GM18502 (cell line): ENCODE measurements at regions not wholly inside any gene's neighbourhood (a gene's known extent, or its start where the extent isn't known, plus 50 kb on each side); places are given as distances from the start of the nearest gene placed in this dataset.

Experiments used
- ATAC-seq: cut with Tn5 transposase; IDR thresholded peaks from one replicate; pipeline ENCODE4 v1.9.1; 2021; ENCODE audit warnings: mild to moderate bottlenecking; ENCODE audit not compliant: unreplicated experiment, poor library complexity

- no peak for ATAC-seq
Observed at GRCh38 chr11:103530257-103530656, 421.0 kb downstream of the DYNC2H1 start.

- no peak for ATAC-seq
Observed at GRCh38 chr11:103532133-103532788, 423.0 kb downstream of the DYNC2H1 start.

GRCh38 chr11:103534191-103534590 is 425.0 kb downstream of the DYNC2H1 start:
- no peak for ATAC-seq

DNA sequence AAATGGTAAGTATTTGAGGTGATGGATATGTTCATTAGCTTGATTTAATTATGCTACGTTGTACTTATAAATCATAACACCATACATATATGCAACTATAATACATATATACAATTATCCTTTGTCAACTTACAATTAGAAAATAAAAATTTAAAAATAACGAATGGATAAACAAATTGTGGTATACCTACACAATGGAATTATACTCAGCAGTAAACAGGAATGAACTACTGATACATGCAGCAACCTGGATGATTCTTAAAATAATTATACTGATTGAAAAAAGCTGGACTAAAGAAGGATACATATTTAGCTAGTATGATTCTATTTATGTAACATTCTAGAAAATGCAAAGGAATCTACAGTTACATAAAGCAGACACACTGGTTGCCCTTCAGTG is 425.7 kb downstream of the DYNC2H1 start:
- ATAC-seq: no peak

DNA sequence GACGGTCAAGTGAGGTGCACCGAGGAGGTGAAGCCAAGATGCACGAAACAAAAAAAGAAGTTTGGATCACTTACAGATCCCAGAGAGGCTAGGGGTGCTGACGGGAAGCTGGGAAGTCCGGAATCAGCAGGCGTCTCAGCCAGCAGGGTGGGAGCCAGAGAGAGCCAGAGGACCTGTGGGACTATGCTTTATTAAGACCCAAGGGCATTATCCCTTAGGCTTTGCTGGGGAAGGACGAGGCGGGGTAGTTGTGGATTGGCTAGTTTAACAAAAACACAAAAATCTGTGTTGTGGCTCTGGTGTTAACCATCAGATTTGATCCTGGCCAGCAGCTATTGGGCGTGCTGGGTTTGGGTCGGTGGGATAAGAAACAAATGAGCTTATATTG is 427.1 kb downstream of the DYNC2H1 start:
- ATAC-seq: no peak

DNA sequence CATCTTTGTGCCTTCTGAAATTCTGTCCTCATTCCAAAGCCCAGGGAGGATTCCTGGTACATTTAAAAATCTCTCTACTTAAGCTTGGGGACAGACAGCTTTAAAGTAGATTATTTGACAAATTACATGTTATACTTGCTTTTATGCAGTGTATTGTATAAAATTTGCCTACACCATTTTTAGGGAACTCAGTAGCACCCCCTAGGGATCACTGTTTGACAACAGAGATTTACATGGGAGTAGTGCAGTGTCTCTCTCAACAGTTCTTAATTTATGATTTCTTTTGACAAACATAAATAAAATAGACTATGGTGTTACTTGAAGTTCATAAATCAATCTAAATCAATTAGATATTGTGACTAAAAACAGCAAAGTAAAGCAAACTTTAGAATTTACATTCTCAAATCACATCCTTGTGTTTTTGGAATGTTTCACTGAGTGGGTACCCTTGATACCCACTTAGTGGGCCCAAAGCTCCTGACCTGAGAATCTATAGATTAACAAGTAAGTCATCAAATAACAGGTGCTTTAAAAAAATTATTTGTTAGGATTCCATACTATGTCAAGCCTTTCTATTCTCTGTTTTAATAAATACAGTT is 428.8 kb downstream of the DYNC2H1 start:
- no peak for ATAC-seq

- ATAC-seq: no peak
Observed at GRCh38 chr11:103539166-103539565, 429.9 kb downstream of the DYNC2H1 start.

DNA sequence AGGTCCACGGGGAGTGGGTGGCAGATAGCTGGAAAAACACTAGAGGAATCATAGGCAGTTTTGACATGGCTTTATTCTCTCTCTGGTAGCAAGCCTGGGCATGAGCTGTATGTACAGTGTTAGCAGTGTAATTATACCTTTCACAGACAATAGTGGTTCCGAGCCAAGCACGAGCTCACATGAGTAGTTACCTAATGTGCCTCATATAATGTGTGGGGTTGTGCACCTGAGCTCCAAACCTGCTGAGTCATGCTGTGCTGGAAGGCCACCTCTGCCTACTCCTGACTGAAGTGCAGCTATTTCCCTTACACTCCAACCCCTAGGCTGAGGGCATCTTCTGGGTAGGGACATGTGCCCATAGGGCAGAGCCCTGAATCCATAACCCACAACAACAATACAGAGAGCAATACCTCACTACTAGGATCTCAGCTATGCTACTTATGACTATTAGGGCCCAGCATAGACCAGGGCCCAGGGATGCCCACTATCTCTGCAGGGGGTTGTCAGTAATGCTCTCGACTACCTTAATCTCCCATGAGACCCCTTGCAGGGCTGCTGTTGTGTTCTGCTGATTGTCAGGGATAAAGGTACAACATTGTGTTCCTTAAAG is 432.1 kb downstream of the DYNC2H1 start:
- no peak for ATAC-seq

DNA sequence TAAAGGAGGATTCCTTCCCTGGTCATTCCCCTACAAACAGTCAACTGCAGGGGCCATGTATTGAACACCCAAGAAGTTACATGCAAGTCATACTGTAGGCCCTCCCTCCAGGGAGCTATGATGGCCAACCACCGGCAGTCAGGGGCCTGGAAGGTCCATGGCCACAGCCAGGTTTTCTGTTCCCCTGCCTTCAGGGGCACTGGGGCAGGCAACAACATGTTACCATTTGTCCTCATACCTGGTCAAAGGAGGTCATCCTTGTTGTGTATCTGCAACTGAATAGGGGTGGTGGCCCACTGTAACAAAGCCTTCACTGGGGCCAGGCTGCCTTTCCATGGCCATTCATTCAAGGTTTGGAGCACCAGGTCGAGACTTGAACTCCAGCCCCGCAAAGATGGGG is 433.6 kb downstream of the DYNC2H1 start:
- ATAC-seq: no peak

GRCh38 chr11:103543456-103543855 is 434.2 kb downstream of the DYNC2H1 start:
- ATAC-seq: no peak

DNA sequence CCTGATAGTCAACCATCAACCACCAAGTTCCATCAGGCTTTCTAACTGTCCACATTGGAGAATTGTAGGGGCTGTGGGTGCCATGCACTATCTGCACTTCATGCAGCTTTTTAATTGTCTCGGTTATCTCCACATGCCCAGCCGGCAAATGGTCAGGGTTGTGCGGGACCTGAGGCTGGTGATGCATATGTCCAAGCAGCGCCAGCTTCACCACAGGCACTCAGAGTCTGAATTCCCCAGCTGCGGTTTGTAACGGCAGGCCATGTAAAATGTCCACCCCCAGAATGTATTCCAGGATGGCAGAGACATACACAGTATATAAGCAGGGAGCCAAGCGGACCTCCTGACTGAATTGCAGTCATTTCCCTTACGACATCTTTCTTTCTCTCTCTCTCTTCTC is 435.6 kb downstream of the DYNC2H1 start:
- no peak for ATAC-seq

GRCh38 chr11:103545551-103545950 is 436.3 kb downstream of the DYNC2H1 start:
- no peak for ATAC-seq

GRCh38 chr11:103546236-103546635 is 437.0 kb downstream of the DYNC2H1 start:
- ATAC-seq: no peak

DNA sequence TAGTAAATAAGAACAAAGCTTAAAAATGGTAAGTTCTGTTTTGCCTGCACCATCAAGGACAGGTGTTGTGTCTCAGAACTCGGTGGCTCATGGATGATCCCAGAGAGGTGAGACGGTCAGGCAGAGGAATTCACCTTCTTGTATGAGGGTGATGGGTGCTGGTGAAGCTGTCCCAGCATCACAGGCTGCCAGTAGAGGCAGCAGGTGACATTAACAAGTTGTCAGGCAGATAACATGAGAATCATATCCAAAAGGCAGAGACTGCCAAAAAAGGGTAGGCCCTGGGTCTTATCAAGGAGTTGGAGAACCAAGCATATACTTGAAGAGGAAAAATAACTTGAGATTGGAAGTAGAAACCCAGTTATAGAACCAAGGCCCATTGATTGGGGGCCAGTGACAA is 437.8 kb downstream of the DYNC2H1 start:
- ATAC-seq: no peak

DNA sequence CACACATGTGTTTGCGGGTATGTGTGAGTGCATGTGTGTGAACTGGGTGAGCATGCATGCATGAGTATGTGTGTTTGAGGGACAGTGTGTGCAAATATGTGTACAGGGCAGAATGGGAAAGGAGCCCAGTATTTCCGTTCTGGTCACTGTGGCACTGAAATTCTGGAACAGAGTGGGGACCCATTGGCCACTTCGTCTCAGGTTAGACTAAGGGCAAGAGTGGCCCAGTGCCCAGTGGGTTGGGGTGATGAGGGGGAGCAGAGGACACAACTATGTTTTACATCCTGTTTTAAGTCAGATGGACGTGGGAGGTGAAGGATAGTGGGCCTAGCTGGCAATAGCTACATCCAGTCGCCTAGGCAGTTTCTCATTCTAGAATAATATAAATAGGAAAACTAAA is 438.5 kb downstream of the DYNC2H1 start:
- no peak for ATAC-seq

GRCh38 chr11:103548838-103549237 is 439.6 kb downstream of the DYNC2H1 start:
- no peak for ATAC-seq

DNA sequence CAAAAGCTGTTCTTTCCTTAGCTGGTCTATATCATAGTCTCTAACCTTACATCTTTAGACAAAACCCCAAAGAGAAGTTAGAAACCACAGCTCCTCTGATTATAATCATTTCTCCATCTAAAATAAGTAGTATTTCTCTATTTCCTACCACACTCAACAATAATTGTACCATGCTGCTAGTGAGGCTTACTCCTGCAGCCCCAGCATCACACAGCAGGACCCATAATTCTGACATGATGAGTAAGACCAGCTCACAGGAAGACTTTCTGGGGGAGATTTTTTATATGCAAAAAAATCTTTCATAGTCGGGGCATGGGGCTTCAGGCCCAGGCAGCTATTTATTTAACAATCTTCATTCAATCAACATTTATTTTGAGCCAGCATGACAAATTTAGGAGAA is 441.6 kb downstream of the DYNC2H1 start:
- ATAC-seq: no peak

DNA sequence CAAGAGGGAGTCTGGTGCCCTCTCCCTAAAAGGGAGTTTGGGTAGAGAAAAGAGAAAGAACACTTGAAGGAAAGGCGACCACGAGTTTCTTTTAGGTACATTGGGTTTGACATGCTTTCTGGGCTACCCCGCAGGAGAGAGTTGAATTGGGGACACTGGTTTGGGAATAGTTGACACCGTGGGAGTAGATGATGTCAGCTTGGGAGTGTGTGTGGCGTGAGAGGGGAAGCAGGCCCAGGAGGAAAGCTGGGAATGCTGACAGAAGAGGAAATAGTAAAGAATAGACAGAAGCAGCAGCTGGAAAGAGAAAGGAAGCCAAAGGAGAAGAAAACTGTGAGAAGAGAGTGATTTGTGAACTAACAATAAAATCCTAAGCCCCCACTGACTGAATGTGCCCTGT is 442.9 kb downstream of the DYNC2H1 start:
- ATAC-seq: no peak

GRCh38 chr11:103556171-103556570 is 446.9 kb downstream of the DYNC2H1 start:
- no peak for ATAC-seq

DNA sequence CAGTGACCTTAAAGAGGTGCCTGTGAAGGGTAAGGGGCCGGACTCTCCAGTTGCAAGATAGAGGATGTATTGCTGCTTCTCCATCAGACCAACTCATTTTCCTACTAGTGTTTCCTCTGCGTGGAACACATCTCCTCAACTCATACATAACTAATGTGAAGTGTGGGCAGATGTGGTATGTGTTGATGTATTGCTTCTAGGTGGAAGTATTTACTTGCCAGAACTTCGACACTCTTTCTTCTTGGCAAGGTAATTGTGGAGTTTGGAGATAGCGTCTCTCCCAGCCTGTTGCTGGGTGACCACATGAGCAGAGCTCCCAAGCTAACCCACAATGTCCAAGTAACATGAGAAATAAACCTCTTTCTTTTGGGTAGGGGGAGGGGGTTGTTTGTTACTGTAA is 456.9 kb downstream of the DYNC2H1 start:
- ATAC-seq: no peak

- ATAC-seq: no peak
Observed at GRCh38 chr11:103581760-103582159, 454.7 kb upstream of the DDI1 start.

GRCh38 chr11:103582351-103582909 is 454.0 kb upstream of the DDI1 start:
- ATAC-seq: no peak
